MV-4-11 (cell line): ENCODE measurements at regions not wholly inside any gene's neighbourhood (a gene's known extent, or its start where the extent isn't known, plus 50 kb on each side); places are given as distances from the start of the nearest gene placed in this dataset.
"Not testable (repeated sequence)": the region's sequence is repeated elsewhere in the genome, so short reads cannot be mapped to it uniquely, and the experiment has no call there.

ENCODE experiments used
- DNase-seq: peaks from one replicate; lab custom pipeline; 2025; lab: John Stamatoyannopoulos, UW

GRCh38 chr6:6482256-6482655 is 106.3 kb upstream of the LY86 start:
- DNase-seq: no peak

- no peak for DNase-seq
Measured at GRCh38 chr6:6483168-6483567, 105.4 kb upstream of the LY86 start.

- no peak for DNase-seq
Measured at GRCh38 chr6:6483733-6484132, 104.8 kb upstream of the LY86 start.

GRCh38 chr6:6484681-6485080 is 103.8 kb upstream of the LY86 start:
- DNase-seq: no peak

DNA sequence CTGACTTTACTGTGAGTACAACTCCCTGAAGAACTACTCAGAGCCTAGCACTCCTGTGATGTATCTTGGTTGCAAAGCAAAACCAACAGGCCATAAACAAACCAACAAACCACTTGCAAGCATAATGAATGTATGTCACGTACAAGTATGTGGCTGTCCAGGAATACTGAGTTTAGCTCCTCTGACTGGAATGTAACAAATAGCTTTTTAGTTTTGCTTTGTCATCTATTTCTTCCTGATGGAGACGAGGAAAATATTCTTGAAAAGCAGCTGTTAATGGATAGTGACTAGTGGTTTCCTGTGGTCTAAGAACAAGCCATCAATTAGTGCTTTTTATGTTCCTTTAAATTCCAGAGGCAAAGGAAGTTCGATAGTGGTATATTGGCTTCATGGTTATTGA is 101.9 kb upstream of the LY86 start:
- DNase-seq: no peak

- DNase-seq: no peak
Measured at GRCh38 chr6:6491761-6492160, 96.8 kb upstream of the LY86 start.

GRCh38 chr6:6492675-6493074 is 95.8 kb upstream of the LY86 start:
- DNase-seq: no peak

- not testable (repeated sequence) for DNase-seq
Measured at GRCh38 chr6:6494139-6494538, 94.4 kb upstream of the LY86 start.

- peak; percentile 55 for DNase-seq
Measured at GRCh38 chr6:6494677-6495076, 93.8 kb upstream of the LY86 start.

GRCh38 chr6:6495851-6496250 is 92.7 kb upstream of the LY86 start:
- peak; percentile 25 for DNase-seq

DNA sequence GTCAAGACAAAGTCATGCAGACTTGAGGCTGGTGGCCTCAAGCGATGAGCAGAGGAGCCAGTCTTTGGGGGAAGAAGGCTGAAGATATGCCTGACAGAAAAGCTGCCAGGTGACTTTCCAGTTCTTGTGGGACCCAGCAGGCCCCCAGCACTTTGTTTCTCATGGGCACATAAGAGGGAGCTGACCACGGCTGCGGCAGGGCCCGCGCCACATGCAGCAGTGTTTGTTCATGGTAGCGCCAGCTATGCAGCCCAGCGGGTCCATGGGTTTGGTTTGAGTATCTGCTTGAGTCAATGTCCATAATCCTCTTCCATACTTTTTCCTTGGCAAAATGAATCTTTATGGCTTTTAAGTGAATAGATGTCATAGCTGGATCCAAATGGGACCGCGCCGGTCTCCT is 91.0 kb upstream of the LY86 start:
- no peak for DNase-seq

DNA sequence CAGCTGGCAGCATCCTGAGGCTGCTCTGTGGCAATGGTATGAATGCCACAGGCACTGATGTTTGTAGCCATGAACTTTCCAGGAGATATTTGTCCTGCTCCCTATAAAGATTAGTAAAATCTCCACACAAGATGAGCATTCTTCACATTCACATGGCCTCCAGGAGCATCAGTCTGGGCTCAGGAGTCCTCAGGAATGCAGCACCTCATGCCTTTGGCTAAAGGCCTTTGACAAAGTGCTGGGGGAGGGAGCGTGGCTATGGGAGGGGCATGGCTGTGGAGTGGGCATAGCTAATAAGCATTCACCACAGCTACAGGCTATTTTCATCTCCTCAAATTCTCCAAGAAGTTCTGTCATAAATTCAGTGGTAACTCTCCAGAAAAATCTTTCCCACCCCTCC is 90.5 kb upstream of the LY86 start:
- no peak for DNase-seq

DNA sequence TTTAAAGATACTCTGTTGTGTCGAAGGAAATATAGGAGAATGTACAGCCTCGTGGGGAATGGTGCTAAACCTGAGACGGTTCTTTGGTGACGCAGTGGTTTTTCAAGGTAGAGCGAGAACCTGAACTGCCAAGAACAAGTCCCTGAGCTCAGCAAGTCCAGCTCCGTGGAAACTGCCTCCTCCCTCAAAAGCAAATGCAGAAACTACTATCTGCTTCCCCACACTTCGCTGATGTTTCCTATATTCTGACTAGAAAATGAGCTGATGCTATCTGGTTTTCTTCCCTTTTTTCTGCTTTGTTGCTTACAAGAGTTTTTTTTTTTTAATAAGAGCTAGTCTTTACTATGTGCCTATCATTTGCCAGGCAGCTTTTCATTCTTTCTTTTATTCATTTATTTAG is 85.3 kb upstream of the LY86 start:
- no peak for DNase-seq

DNA sequence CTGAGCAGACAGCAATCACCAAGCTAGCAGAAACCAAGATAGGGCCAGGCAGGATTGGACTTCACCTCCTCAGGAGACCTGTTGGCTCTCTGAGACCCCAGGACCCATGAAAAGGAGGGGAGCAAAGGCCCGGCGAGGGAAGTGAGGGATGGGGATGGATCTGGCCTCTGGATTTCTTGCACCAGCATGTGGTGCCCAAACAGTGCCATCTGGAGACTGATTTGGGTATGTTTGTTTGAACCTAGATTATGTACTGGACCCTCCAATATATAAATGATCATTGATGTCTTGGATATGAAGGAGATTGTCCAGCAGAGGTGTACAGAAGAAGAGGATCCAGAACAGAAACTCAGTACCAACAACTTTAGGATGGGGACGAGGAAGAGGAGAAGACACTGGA is 83.4 kb upstream of the LY86 start:
- DNase-seq: no peak

DNA sequence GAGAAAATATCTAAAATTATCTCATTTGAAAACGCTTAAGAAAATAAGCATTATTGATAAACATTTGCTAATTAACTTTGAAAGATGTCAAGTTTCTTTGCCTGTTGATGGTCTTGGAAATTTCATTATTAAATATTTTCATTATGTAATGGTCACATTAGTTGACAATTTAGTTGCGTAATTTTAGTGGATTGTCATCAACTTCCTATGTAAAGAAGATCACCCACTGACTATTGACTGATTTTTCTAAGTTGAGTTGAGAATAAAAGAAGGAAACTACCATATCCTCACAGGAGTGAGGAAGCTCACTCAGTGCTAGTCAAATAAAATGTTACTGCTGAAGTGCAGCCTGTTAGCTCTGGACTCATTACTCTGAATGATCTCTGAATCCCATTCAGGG is 79.9 kb upstream of the LY86 start:
- DNase-seq: no peak

DNA sequence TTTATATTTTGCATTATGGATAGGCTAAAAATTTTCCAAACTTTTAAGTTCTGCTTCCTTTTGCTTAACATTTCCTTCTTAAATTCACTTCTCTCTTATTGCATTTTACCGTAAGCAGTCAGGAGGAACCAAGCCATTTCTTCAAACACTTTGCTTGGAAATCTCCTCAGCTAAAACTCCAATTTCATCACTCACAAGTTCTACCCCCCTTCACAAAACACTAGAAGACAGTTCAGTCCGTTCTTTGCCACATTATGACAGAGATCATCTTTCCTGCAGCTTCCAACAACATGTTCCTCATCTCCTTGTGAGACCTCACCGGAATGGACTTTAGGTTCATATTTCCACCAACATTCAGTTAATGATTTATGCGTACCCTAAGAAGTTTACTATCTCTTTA is 79.2 kb upstream of the LY86 start:
- DNase-seq: no peak

DNA sequence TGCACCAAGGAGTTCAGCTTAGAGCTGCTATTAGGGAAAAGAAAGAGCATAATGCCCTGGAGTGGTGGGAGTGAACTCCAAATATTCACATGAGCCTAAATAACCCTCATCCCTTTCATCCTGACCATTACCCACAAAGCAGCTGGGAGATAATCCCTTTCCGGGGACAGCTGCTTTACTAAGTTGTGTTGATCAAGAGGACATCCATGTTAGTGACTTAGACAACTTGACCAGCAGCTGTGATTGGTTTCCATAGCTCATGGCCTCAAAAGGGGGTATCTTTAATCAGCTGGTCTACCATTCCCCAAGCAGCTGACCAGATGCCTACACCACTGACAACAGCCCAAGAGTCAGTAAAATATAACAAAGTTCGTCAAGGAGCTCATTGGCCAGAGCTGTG is 75.8 kb upstream of the LY86 start:
- no peak for DNase-seq

GRCh38 chr6:6515691-6516607 is 72.6 kb upstream of the LY86 start:
- DNase-seq: no peak

- DNase-seq: no peak
Measured at GRCh38 chr6:6516666-6517458, 71.7 kb upstream of the LY86 start.

- DNase-seq: no peak
Measured at GRCh38 chr6:6518631-6519427, 69.7 kb upstream of the LY86 start.

DNA sequence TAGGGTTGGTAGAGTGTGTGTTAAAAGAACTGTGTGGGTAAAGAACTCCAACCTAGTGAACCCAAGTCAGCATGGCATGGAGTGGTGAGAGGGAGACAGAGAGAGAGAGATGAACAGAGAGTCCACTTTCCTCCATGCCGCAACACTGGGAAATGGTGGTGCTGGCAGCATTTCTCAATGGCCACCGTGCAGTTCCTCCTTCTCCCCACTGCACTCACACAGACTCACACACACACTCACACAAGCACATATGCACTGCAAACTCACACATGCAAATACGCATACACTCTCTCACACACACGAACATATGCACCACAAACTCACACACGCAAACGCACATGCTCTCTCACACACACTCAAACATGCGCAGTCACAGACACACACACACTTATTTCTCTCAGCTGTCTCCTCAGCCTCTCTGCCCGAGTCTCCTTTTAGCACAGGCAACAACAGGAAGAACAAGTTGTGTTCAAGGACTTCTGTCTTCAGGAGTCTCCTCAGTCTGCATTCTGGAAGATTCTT is 66.5 kb upstream of the LY86 start:
- no peak for DNase-seq

GRCh38 chr6:6522709-6523108 is 65.8 kb upstream of the LY86 start:
- DNase-seq: no peak
